HEK293T (cell line): ENCODE measurements at regions not wholly inside any gene's neighbourhood (a gene's known extent, or its start where the extent isn't known, plus 50 kb on each side); places are given as distances from the start of the nearest gene placed in this dataset.
"Not testable (repeated sequence)": the region's sequence is repeated elsewhere in the genome, so short reads cannot be mapped to it uniquely, and the experiment has no call there.

Experiments used
- CTCF ChIA-PET: fragments of 350-600 bp; formaldehyde crosslinking; extraction: SDS; loops from one replicate; lab custom pipeline; 2021; ENCODE audit warnings: antibody characterized with exemption, inconsistent platforms; lab: Yijun Ruan, JAX
- POLR2A ChIA-PET: fragments of 350-600 bp; formaldehyde crosslinking; extraction: SDS; loops from one replicate; lab custom pipeline; 2020; ENCODE audit warnings: antibody characterized with exemption, inconsistent platforms; lab: Yijun Ruan, JAX
- DNase-seq: peaks from one replicate; pipeline ENCODE4 v3.0.0; 2012; ENCODE audit warnings: mixed read lengths; ENCODE audit errors: extremely low spot score
- ARNT ChIP-seq: fragments of 450-650 bp; IDR thresholded peaks from 2 replicates; pipeline ENCODE4 v1.6.1; 2017; ENCODE audit warnings: mild to moderate bottlenecking
- BHLHE40 ChIP-seq: fragments of 450-650 bp; IDR thresholded peaks from 2 replicates; pipeline ENCODE4 v1.6.1; 2016; ENCODE audit warnings: mild to moderate bottlenecking, moderate library complexity, borderline replicate concordance
- CTBP1 ChIP-seq: fragments of 450-650 bp; IDR thresholded peaks from 2 replicates; pipeline ENCODE4 v1.6.1; 2016; ENCODE audit warnings: borderline replicate concordance
- ELF4 ChIP-seq: fragments of 450-650 bp; IDR thresholded peaks from 2 replicates; pipeline ENCODE4 v1.6.1; 2017; ENCODE audit warnings: antibody characterized with exemption
- FOXA1 ChIP-seq: fragments of 450-650 bp; IDR thresholded peaks from 2 replicates; pipeline ENCODE4 v1.6.1; 2016; ENCODE audit warnings: mild to moderate bottlenecking
- FOXK2 ChIP-seq: fragments of 450-650 bp; IDR thresholded peaks from 2 replicates; pipeline ENCODE4 v1.6.1; 2016; ENCODE audit warnings: mild to moderate bottlenecking
- FOXM1 ChIP-seq: fragments of 450-650 bp; IDR thresholded peaks from 2 replicates; pipeline ENCODE4 v1.6.1; 2017; ENCODE audit warnings: mild to moderate bottlenecking, borderline replicate concordance
- HDGF ChIP-seq: fragments of 450-650 bp; IDR thresholded peaks from 2 replicates; pipeline ENCODE4 v1.6.1; 2017; ENCODE audit warnings: antibody characterized with exemption, borderline replicate concordance
- L3MBTL2 ChIP-seq: fragments of 450-650 bp; conservative IDR thresholded peaks from 2 replicates; pipeline ENCODE4 v1.6.1; 2016; ENCODE audit warnings: mild to moderate bottlenecking
- LEF1 ChIP-seq: fragments of 450-650 bp; IDR thresholded peaks from 2 replicates; pipeline ENCODE4 v1.6.1; 2017; ENCODE audit warnings: mild to moderate bottlenecking, borderline replicate concordance
- NFRKB ChIP-seq: fragments of 450-650 bp; IDR thresholded peaks from 2 replicates; pipeline ENCODE4 v1.6.1; 2016; ENCODE audit warnings: mild to moderate bottlenecking, moderate library complexity
- PKNOX1 ChIP-seq: fragments of 450-650 bp; IDR thresholded peaks from 2 replicates; pipeline ENCODE4 v1.6.1; 2016
- SP1 ChIP-seq: fragments of 450-650 bp; IDR thresholded peaks from 2 replicates; pipeline ENCODE4 v1.6.1; 2017
- SUZ12 ChIP-seq: fragments of 450-650 bp; IDR thresholded peaks from 2 replicates; pipeline ENCODE4 v1.6.1; 2016; ENCODE audit warnings: mild to moderate bottlenecking
- TARDBP ChIP-seq: fragments of 450-650 bp; IDR thresholded peaks from 2 replicates; pipeline ENCODE4 v1.6.1; 2016
- ZNF384 ChIP-seq: fragments of 450-650 bp; IDR thresholded peaks from 2 replicates; pipeline ENCODE4 v1.6.1; 2016

- ChIA-PET CTCF (no interaction called here), POLR2A (no interaction called here)
- TF ChIP-seq SUZ12 (no peak), FOXM1 (no peak), ARNT (no peak), FOXK2 (no peak), LEF1 (no peak), BHLHE40 (no peak), SP1 (no peak), TARDBP (no peak)
- DNase-seq: no peak
These were observed 294.8 kb upstream of the KLF4 start for GRCh38 chr9:107784235-107784958.

- ChIA-PET POLR2A (no interaction called here), CTCF (interaction anchor here (0.6 kb wide), 1 partner anchor 39 kb away, joined by 3 read pairs; no protein-coding TSS in a partner anchor)
- no peak for TF ChIP-seq ARNT
- no peak for TF ChIP-seq HDGF
- no peak for TF ChIP-seq NFRKB
- no peak for TF ChIP-seq FOXA1
- TF ChIP-seq FOXM1: no peak
- no peak for TF ChIP-seq FOXK2
- no peak for TF ChIP-seq CTBP1
- no peak for TF ChIP-seq ZNF384
- no peak for TF ChIP-seq SUZ12
- TF ChIP-seq SP1: no peak
- TF ChIP-seq LEF1: no peak
- TF ChIP-seq BHLHE40: no peak
- TF ChIP-seq ELF4: no peak
- TF ChIP-seq PKNOX1: no peak
- TF ChIP-seq L3MBTL2: no peak
- TF ChIP-seq TARDBP: no peak
- no peak for DNase-seq
These were observed 293.2 kb upstream of the KLF4 start for GRCh38 chr9:107782789-107783188.

- DNase-seq: no peak
- TF ChIP-seq BHLHE40 (no peak), ARNT (no peak), SP1 (no peak)
- POLR2A ChIA-PET: no interaction called here
- CTCF ChIA-PET: interaction anchor here (0.6 kb wide), 1 partner anchor 40 kb away, joined by 3 read pairs; no protein-coding TSS in a partner anchor
These were observed 292.8 kb upstream of the KLF4 start for GRCh38 chr9:107782381-107782780.

- CTCF ChIA-PET: interaction anchor here (0.6 to 1.3 kb wide), 3 partner anchors 13 to 442 kb away, joined by 3 to 6 read pairs (median 3); no protein-coding TSS in a partner anchor
- POLR2A ChIA-PET: no interaction called here
- DNase-seq: no peak
- TF ChIP-seq ELF4: no peak
- no peak for TF ChIP-seq CTBP1
These were observed 291.4 kb upstream of the KLF4 start for GRCh38 chr9:107780960-107781359.

- ChIA-PET CTCF (no interaction called here), POLR2A (no interaction called here)
- TF ChIP-seq CTBP1 (no peak), TARDBP (no peak), SUZ12 (no peak), SP1 (no peak), LEF1 (no peak), FOXM1 (no peak), FOXA1 (no peak), NFRKB (no peak), ELF4 (no peak), L3MBTL2 (no peak), ARNT (no peak), ZNF384 (no peak), HDGF (no peak), PKNOX1 (no peak), BHLHE40 (no peak), FOXK2 (no peak)
- DNase-seq: no peak
These were observed 290.2 kb upstream of the KLF4 start for GRCh38 chr9:107779731-107780130.

GRCh38 chr9:107778661-107779060, 289.1 kb upstream of the KLF4 start:
- TF ChIP-seq NFRKB (no peak), PKNOX1 (no peak), FOXM1 (no peak)
- POLR2A ChIA-PET: no interaction called here
- no peak for DNase-seq
- CTCF ChIA-PET: interaction anchor here (0.6 kb wide), 1 partner anchor 21 kb away, joined by 3 read pairs; no protein-coding TSS in a partner anchor

GRCh38 chr9:107774099-107774498, 284.5 kb upstream of the KLF4 start:
- POLR2A ChIA-PET, DNase-seq, CTCF ChIA-PET: not testable (repeated sequence)
